ENCODE measurements at regions not wholly inside any gene's neighbourhood (a gene's known extent, or its start where the extent isn't known, plus 50 kb on each side); places are given as distances from the start of the nearest gene placed in this dataset.

DNA sequence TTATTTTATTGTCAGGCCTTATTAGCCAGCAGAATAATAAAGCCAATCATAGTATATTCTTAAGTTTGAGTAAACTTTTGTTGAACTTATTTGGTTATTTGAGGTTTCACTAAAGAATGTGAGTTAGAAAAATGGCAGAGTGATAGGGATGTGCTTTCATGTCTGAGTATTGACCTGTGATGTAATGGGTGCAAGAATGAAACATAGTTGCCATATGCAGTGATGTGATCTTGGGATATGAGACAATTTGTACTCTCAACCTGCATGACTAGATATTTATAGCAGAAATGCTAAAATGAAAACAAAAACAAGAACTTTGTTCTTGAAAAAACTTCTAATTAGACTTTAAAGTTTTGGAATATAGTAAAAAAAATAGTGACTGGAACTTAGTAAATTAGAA is 97.9 kb downstream of the DISP1 start:
- no peak for FAIRE-seq

DNA sequence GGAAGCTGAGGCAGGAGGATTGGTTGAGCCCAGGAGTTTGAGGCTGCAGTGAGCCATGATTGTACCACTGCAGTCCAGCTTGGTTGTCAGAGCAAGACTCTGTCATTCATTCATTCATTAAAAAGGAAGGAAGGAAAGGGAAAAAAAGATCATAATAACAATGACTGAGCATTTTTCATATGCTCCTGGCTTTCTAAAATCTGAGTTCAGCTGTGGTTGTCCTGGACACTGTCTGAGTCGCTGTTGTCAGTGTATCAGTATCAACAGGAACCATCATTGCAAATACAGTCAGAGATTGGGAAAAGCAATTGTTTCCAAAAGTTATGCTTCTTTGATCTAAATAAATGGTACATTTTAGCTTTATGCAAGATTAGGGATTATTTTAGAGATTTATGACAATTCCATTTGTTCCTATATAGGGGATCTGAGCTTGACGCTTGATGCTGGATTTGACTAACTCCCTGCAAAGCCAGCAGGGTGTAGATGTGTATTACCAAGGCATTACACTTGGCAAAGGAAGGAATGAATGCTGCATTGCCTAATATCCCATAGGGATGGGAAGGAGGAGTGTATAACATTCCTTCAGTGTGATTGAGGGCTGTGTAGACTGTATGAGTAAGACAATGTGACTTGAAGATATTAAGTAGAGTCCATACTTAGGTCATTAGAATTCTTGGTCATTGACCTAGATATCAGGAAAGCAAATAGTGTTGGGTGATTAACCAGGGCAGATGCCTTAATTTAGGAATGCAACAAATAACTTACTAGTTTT is 100.2 kb downstream of the DISP1 start:
- FAIRE-seq, result no peak

DNA sequence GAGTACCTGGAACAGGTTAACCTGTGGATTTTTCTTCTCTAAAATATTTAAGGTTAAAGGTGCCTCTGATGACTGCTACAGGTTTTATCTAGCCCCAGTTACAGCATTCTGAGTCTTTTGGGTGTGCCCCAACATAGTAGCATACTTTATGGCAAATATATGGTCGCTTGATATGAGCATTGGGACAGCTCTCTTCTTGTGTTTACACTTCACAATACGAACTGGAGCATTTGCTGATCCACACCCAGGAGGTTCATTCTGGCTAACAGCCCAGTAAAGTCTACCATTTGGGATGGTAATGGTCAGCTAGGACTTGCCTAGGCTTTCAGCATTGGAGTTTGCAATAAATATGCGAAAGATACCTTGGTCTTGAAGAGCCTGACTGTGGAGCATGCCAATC is 101.3 kb downstream of the DISP1 start:
- no peak for FAIRE-seq

DNA sequence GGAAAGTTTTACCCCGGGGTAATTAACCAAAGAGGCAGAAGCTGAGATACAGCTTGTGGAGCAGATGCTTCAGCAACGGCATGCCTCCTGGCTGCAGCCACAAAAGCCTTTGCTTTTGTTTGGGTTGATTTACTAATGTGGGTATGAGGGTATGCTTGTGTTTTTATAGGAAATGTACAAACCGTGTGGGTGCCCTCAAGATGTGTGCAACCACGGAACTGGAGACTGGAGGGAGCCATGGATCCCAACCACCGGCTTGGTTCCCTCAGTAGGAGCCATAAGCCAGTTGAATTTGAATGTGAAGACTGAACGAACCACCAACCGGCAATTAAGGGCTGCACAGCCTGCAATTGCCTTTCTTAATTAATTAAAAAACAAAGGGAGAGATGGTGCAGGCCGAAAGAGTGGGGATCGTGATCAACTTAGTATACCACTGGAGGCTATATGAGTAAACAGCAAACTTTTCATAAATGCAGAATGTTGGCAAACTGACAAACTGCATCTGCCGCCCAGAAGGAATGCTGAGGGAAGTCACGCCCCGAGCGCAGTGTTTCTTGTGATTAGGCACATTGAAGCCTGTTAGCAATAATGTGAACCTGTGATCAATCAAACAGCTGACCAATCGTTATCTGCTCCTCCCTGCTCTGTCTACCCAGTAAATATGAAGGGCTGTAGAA is 104.1 kb downstream of the DISP1 start:
- FAIRE-seq, result no peak

DNA sequence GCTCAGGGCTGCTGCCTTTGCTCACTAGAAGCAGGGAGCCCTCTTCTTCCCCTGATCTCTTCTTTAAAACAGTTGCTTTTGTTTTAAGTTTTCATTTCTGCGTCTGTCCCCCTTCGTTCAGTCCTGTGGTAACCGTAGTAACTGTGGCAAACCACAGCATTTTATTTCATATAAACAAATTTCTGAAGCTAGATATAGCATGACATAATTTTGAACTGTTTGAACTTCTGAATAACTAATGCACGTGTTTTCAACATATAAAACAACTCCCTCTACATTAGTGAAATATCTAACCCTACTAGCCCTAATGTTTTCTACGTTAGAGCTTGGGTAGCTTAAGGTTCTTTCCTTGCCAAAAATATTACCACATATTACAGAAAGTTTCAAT is 104.6 kb downstream of the DISP1 start:
- no peak for FAIRE-seq

DNA sequence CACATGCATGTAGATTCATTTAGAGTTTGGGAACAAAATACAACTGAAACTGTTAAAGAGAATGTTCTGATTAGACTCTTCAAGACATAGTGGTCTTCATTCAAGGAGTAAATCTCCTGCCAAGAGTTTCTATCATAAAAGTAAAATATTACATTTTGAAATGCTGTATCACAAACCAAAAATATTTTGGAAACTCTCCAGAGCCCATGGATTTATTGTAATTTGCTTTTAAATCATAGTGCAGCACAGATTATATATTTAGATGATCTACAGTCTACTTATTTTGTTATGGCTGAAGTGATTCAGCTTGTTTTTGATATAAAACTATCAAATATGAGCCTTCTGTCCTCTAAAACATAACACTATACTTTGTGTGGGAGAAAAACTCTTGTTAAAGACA is 105.3 kb downstream of the DISP1 start:
- no peak for FAIRE-seq

DNA sequence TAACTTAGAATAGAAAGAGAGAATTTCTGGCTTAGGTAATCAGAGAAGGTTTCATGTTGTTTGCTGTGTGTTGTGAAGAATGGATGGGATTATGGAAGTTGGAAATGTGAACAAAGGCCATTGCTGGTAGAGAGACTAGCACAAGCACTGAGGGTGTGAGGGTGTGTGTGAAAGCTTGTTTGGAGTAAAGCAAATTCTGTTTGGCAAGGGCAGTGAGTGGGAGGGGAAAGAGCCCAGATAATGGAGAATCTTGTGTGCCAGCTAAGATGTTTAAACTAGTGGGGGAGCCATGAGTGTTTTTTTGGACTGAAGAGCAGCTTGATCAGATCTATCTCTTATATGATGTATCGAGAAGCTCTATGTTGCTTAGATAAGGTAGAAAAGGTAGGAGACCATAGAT is 107.1 kb downstream of the DISP1 start:
- no peak for FAIRE-seq

DNA sequence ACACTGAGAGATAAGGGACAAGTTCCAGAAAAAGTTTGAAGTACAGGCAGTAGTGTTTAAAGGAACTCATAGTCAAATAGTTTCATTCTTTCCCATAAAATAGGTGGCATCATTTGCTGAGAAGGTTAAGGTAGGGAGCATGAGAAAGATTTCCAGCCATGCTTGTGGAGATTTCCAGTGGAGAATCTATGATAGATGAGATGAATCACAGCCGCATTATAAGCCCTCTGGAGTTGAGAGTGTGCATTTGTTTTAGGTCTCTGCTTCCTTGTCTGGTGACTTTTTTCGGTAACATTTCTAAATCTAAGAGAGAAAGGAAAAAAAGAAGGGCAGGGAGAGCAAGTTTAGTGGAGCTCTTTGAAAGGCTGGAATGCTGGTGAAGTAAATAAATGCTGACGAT is 108.7 kb downstream of the DISP1 start:
- no peak for FAIRE-seq

DNA sequence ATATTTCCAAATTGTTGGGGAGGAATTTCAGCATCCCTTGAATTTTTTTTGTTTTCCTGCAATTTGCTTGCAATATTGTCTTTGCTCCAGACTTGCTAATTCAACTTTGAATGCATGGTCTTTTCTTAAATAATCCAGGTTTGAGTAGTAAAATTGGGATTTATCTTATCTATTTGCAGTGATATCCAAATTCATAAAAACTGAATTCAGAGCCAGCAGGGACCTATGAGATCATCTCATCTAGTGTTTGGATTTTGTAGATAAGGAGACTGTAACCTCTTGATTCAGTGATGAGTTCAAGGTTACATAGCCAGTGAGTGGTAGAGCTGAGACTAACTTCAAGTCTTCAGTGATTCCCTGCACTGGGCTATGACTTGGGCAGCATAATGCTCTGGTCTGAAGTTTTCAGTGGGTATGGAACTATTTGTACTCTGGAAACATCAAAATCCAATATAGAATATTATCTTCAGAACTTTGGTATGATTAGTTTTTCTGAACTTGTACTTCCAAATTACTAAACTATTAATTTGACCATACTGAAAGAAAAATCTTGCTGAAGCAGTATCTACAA is 109.4 kb downstream of the DISP1 start:
- no peak for FAIRE-seq

DNA sequence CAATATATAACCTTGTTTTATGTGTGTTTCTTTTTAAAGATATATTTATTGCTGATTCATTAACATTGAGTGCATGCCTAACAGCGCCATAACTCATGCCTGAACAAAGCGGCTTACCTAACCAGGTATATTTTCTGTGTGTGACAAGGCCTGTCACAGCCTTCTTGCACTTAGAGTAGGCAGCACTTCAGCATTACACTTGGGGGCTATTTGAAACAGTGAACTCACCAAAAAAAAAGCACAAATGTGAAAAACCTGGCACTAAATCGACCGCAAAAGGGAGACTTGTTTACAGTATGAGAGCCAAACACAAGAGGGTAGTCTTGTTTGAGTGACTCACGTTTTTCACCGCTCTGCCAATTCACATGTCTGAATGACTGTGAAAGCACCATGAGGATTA is 111.7 kb downstream of the DISP1 start:
- no peak for FAIRE-seq

DNA sequence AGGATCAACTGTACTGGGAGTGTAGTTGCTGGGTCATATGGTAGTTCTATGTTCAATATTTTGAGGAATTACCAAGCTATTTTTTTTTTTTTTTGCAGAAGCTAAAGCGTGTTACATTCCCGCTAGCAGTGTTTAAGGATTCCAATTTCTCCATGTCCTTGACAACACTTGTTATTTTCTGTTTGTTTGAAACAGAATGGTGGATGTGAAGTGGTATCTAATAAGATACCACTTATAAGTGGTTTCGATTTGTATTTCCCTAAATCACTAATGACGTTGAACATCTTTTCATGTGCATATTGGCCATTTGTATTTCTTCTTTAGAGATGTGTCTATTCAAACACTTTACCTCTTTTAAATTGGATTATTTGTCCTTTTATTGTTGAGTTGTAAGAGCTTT is 112.2 kb downstream of the DISP1 start:
- no peak for FAIRE-seq

DNA sequence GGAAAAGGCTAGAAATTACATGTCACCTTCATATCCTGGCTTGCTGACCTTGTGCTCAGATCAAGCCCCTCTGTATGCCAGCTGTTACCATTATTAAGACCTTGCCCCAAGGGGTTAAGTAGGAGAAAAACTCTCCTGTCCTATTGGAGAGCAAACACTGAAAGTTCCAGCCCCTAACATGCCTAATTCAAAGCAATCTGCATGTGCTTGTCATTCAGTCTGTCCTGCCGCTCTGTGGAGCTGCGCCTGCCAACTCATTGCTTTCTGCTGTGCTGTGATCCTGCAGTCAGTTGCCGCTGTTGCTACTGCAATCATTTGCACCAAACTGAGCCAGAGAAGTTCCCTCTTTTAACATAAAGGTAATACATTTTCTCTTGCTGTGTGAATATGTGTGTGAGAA is 113.4 kb downstream of the DISP1 start:
- FAIRE-seq, result no peak

DNA sequence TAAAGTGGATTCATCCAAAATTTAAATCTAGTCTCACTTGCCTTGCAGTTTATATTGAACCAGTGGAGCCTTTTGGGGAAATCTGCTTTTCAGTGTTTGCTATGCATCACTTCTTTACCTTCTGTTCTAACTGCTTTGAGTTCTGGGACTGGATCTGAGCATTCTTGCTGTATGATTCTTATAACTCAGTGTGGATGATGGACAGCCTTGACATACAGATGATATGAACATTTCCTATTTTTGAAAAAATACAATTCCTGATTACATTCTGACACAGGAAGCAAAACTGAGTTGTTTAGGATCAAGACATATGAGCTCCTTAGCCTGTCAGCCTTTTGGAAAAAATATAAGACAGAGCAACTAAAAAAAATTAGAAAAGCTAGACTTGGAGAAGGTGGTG is 115.2 kb downstream of the DISP1 start:
- no peak for FAIRE-seq

DNA sequence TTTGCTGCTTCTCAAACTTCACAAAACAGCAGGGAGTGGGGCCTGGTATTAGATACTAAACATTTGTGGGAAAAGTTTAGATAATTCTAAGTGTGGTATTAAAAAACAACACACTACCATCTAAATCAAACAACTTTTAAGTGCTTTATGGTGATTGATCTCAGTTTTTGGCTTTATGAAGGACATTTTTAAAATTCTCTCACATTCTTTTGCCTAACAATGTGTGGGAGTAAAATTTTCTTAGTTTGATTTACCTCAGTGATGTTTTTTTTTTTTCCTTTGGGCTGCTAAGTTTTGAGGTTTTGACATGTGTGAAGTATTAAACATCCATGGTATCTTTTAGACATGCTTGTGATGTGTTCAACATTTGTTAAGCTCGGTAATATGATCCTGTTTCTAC is 116.2 kb downstream of the DISP1 start:
- no peak for FAIRE-seq

DNA sequence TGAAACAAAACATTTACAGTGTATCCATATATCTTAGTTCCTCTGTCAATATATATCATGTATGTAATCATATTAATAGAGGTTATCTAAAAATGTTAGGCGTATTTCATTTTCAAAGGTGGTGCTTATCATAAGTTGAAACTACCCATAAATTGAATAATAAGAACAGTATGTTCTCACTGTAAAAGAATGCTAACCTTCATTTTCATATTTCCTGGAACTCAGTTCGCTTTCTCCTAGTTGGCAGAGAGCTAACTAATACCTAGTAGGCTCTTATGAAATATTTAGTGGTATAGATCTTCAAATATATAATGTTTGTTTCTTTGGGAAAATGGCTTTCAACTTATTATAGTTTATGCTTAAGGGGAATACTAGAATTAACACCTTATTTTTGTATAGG is 118.4 kb downstream of the DISP1 start:
- FAIRE-seq, result no peak

DNA sequence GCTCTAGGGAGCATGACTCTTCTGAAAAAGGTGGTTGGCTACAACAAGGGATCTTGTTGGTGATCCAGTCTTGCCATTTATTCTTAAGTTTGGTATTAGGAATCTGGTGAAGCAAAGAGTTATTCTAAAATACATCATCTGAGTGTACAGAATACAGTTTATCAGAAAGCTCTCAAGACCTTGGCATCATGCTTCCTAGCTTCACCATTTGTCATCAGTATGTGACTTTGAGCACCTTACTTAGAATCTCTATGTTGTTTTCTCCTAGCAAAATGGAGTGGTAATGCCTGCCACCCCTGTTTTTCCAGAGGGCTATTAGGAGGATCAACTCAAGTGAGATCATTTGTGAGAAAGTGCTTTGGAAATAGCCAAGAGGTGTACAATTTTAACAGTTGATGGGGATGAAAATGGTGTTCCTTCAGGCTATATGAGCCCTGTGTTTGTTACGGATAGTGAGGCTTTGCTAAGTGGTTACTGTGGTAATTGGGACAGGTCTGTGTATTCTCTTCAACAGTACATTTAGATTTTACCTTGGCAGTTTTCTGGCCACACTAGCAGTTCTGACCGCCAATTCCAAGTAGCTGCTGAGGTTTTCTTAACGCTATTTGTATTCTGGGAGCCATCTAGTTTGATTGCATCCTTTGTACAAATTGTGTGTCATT is 120.5 kb downstream of the DISP1 start:
- FAIRE-seq, result no peak

DNA sequence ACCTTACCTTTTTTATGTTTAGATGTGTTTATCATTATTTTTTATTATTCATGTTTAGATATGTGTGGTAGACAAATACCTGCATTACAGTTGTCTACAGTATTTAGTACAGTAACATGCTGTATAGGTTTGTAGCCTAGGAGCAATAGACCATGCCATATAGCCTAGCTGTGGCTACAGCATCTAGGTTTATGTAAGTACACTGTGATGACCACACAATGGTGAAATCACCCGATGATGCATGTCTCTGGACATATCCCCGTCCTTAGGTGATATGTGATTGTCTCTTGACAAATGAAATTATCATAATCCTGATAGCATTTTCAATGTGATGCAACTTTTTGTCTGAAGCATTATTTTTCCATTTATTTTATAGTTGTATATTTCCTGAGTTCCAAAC is 121.2 kb downstream of the DISP1 start:
- no peak for FAIRE-seq

DNA sequence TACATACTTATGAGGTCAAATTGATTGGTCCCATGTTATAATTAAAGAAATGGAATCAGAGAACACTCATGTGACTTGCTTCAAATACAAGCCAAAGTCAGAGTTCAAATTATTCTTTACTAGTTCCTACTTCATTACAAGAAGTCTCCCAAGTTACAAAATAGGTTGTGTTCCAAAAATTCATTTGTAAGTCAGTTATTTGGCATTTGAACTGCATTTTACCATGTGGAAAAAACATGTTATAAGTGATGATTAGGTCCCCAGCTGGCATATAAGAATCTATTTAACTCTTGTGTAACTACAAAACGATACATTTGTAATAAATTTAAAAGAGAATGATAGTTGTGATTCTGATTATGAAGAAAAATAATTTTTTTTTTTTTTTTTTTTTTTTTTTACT is 124.1 kb downstream of the DISP1 start:
- no peak for FAIRE-seq

DNA sequence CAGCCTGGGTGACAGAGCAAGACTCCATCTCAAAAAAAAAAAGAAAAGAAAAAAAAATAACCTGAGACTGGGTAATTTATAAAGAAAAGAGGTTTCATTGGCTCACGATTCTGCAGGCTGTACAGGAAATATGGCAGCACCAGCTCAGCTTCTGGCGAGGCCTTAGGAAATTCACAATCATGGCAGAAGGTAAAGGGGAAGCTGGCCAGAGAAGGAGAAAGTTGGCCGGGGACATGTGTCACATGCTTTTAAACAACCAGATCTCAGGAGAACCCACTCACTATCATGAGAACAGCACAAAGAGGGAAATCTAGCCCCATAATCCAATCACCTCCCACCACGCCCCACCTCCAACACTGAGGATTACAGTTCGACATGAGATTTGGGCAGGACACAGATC is 125.3 kb downstream of the DISP1 start:
- no peak for FAIRE-seq

DNA sequence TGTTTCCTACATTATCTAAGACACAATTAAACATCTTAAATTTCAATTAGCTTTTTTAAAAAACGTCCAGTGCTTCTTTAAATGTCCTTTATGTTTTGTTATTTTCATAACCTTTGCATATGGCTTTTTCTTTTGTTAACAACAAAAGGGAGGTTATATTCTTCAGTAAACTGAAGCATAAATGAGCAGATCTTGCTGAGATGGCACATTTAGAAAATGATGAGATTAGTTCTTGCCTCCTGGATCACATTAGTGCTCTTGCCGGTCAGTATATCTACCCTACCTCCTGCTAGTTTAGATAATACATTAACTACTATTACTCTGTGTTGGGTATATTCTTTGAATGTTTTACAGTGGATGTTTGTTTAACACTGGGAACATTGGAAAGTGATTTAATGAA is 126.1 kb downstream of the DISP1 start:
- no peak for FAIRE-seq

DNA sequence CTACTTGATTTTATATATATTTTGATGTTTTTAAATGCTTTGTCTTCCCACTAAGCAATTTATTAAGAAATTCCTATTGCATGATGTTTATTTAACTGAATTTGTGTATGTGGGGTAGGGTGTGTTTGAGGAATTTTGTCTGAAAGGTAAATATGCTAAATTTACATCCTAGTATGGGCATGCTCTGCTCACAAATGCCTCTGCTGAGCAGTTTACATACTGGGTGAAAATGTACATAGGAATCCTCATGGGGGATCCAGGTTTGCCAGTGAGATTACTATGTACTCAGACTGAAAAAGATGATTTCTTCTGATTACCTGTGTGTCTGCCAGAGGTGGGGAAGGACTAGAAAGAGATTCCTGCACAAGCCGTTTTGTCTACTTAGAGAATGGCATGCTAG is 126.6 kb downstream of the DISP1 start:
- FAIRE-seq, result no peak

DNA sequence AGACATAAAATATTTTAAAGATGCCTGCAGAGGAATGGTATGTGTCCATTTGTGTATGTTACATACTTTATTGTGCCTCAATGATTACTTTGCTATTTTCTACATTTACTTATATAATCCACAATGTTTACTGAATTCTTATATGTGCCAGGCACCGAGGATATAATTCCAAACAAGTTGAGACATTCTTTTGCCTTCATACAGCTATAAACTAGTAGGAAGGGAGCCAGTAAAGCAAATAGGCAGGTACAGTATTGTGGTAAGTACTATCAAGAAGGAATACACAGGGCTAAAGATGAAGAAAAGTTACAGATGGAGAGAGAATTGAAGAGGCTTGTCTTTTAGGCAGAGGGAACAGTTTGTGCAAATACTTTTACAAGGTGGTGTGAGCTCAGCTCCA is 131.6 kb downstream of the DISP1 start:
- no peak for FAIRE-seq

DNA sequence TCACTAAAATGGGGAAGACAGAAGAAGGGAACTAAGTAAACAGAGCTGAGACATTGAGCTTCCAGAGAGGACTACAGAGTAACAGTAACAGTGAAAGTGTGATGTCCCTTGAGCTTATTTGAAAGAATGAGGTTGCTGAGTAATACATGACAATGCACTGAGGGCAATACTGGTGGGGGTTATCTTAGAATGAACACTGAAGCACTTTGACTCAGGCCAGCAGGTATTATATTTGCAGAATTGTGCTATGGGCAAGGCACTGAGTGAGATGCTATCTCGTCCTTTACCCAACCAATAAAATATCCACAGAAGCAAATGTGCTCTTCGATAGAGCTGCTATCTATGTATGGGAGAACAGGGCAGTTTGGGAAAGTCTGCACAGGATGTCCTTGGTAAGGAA is 133.2 kb downstream of the DISP1 start:
- no peak for FAIRE-seq

DNA sequence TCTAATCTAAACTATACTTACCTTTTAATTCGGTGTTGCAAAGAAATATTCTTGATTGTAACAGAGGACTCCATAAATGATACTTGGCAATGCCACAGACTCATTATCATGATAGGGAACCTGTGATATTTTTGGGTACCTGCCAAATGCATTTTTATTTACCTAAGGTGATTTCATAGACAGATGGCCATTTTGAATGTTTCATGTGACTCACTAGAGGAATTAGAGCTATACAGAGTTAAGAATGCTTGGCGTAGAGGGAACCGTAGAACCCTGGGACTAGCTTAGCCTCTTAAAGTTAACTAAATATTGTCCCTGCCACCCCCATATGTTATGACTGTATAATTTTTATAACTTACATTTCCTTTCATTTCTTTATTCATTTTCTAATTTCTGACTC is 136.1 kb downstream of the DISP1 start:
- FAIRE-seq, result no peak

Data from endometrium (tissue), 2 donors.